NCI-H2081 (cell line): ENCODE measurements at regions not wholly inside any gene's neighbourhood (a gene's known extent, or its start where the extent isn't known, plus 50 kb on each side); places are given as distances from the start of the nearest gene placed in this dataset.
"Not testable (repeated sequence)": the region's sequence is repeated elsewhere in the genome, so short reads cannot be mapped to it uniquely, and the experiment has no call there.

Experiments used
- DNase-seq, 2 experiments: peaks; one replicate each; lab custom pipeline; 2025; lab: John Stamatoyannopoulos, UW

- no peak for DNase-seq
Observed at GRCh38 chr10:29209830-29210229, 79.0 kb upstream of the LYZL1 start.

DNA sequence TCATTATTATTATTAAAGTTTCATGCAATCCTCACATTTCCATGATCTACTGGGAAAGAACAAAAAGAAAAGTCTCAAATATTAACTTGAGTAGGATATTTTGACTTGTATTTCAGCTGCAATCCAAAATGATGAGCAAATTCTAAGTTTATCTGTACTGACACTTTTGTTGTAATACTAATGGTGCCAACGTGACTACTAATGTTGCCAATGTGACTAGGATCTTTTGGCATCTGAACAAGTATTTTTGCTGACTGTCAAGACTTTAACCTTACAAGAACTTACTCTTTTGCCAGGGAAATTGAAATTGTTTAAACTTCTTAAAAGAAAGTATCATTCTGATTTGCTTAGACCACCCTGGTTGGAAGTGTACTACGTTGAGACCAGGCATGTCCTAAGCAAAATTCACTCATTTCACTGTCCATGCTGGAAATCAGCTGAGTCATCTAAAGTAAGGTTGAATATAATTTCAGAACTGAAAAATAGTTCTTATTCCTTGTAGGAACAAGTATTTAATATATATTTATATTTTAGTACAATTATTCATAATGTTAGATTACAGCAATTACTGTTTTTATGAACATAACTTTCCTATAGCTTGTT, 78.5 kb upstream of the LYZL1 start:
- DNase-seq: no peak

DNA sequence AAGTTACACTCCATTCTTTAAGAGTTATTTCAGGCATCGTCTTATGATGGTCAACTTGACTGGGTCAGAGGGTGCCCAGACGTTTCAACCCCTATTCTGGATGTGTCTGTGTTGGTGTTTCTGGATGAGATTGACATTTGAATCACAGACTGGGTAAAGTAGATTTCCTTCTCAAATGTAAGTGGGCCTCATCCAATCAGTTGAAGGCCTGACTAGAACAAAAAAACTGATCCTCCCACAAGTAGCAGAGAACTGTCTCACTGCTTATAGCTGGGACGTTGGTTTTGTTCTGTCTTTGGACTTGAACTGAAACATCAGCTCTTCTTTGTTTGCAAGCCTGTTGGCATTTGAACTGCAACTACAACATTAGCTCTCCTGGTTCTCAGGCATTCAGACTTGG, 76.3 kb upstream of the LYZL1 start:
- DNase-seq: no peak

DNA sequence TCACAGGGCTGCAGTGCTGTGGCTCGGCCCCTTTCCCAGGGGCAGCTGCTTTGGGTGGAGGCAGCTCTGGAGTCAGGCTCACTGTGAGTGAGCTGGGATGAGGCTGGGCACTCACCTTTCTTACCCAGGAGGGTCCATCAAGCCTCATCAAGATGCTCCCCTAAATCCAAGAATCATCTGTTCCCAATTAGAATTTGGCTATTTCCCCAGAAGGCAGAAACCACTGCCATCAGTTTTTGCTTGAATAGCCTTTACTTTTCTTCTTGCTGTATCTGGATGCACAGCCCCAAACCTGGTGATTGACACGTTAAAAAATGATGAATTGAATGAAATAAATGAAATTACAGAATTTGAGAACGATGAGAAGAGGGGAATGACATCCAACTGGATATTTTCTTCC, 74.3 kb upstream of the LYZL1 start:
- no peak for DNase-seq

DNA sequence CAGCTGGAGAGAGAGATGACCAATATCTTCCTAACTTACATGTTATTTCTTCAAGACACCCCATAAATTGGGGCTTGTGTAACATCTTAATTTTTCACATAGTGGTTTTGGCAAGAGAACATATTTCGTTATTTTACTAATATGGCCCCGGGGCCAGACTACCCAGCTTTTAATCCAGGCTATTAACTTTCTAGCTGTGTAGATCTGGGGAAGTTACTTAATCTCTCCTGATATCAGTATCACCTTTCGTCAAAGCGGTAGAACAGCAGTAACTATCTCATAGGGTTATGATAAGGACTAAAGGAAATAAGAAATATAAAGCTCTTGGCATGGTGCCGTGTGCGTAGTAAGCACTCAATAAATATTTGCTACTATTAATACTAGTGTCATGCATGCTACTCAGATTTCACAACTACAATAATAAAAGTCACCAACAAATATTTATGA, 71.6 kb upstream of the LYZL1 start:
- DNase-seq: no peak

- no peak for DNase-seq
Observed at GRCh38 chr10:29223326-29223725, 65.5 kb upstream of the LYZL1 start.

- no peak for DNase-seq
Observed at GRCh38 chr10:29224631-29225030, 64.2 kb upstream of the LYZL1 start.

GRCh38 chr10:29227201-29227600, 61.7 kb upstream of the LYZL1 start:
- DNase-seq: no peak

DNA sequence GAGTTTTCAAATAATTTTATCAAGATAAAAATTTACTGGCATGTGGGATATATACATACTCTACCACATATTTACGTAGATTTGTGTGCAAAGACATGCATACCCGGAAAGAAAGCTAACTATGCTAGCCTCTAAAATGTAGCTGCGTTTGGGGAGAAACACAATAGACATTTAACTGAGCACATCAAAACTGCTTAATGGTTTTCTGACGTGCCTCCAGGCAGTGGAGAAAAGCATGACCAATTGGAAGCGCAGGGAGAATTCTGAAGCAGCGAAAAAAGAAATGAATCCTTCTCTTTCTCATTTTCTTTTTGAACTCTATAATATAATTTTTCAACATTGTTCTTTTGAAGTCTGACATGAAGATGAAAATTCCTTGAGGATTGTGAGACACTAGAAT, 60.3 kb upstream of the LYZL1 start:
- no peak for DNase-seq

DNA sequence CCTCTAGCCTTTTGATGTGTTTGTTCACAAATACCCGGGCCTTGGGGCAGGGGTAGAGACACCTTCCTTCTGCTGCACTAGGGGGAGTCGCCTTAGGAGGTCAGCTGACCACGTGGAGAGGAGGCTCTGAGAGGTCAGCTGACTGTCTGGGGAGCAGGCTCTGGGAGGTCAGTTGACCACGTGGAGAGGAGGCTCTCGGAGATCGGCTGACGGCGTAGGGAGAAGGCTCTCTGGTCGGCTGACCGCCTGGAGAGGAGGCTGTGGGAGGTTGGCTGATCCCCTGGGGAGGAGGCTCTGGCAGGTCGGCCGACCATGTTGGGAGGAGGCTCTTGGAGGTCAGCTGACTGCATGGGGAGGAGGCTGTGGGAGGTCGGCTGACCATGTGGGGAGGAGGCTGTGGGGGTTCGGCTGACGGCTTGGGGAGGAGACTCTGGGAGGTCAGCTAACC, 59.6 kb upstream of the LYZL1 start:
- DNase-seq: no peak

- not testable (repeated sequence) for DNase-seq
Observed at GRCh38 chr10:29236910-29237309, 52.0 kb upstream of the LYZL1 start.

GRCh38 chr10:29237786-29238185, 51.1 kb upstream of the LYZL1 start:
- no peak for DNase-seq

DNA sequence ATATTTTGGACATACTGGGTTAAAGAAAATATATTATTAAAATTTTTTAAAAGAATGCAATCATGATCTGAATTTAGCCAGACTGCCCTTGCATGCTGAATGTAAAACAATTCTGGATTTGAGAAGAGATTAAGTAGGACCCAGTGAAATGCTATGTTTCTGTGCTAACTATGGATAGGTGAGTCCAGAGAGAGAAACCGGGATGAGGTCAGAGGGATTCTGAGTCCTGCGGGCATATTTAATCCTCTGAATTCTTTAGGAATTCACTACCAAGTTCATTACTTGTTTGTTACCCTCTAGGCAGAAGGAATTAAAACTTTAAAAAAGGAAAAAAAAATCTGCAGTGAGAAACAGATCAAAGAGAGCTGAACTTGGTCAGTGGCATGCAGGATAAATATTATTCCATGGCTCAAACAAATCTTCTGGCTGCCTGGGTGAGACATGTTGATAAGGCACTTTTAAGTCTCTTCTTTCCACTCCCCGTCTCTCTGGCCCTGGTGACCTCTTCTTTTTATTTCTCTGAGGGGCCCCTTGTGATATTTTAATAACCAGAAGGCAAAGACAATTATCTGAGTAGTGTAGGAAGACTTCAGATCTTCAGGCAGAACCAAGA, 50.2 kb upstream of the LYZL1 start:
- no peak for DNase-seq
